WTC11 (cell line): ENCODE measurements at regions not wholly inside any gene's neighbourhood (a gene's known extent, or its start where the extent isn't known, plus 50 kb on each side); places are given as distances from the start of the nearest gene placed in this dataset.

ENCODE experiments used
- MYBL2 ChIP-seq: sonication (generic); formaldehyde crosslinking; IDR thresholded peaks from 2 replicates; pipeline ENCODE4 v1.8.1; 2023; ENCODE audit warnings: mild to moderate bottlenecking, moderate library complexity, missing genetic modification reagents
- TF ChIP-seq, protein P1 (sequence below): sonication (generic); formaldehyde crosslinking; IDR thresholded peaks from 2 replicates; pipeline ENCODE4 v1.8.1; 2022; ENCODE audit warnings: missing genetic modification reagents, borderline replicate concordance
- TF ChIP-seq, protein P2 (sequence below): fragments of 250-450 bp; sonication (Bioruptor Pico); conservative IDR thresholded peaks from 2 replicates; pipeline ENCODE4 v1.9.0; 2021; ENCODE audit warnings: mild to moderate bottlenecking

DNA sequence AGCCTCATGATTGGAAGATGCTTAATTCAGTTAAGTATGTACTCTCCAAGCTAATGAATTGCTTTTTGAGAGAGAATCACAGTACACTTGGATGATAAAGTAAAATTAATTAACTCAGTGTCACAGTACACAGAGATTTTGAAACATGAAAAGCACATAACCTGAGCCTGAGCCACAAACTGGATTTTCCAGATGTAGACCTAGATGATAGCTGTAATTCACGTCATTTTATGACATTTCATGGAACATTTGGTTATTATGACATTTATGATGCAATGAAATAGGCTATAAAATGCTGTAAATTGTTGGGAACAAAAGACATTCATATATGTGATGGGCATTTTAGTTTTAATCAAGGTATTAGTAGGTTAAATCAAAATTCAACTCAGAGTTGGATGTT lies 983.7 kb downstream of the STPG2 start:
- no peak for TF ChIP-seq MYBL2
- TF ChIP-seq, protein P1, sequence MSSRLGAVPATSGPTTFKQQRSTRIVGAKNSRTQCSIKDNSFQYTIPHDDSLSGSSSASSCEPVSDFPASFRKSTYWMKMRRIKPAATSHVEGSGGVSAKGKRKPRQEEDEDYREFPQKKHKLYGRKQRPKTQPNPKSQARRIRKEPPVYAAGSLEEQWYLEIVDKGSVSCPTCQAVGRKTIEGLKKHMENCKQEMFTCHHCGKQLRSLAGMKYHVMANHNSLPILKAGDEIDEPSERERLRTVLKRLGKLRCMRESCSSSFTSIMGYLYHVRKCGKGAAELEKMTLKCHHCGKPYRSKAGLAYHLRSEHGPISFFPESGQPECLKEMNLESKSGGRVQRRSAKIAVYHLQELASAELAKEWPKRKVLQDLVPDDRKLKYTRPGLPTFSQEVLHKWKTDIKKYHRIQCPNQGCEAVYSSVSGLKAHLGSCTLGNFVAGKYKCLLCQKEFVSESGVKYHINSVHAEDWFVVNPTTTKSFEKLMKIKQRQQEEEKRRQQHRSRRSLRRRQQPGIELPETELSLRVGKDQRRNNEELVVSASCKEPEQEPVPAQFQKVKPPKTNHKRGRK = no peak
- TF ChIP-seq, protein P2, sequence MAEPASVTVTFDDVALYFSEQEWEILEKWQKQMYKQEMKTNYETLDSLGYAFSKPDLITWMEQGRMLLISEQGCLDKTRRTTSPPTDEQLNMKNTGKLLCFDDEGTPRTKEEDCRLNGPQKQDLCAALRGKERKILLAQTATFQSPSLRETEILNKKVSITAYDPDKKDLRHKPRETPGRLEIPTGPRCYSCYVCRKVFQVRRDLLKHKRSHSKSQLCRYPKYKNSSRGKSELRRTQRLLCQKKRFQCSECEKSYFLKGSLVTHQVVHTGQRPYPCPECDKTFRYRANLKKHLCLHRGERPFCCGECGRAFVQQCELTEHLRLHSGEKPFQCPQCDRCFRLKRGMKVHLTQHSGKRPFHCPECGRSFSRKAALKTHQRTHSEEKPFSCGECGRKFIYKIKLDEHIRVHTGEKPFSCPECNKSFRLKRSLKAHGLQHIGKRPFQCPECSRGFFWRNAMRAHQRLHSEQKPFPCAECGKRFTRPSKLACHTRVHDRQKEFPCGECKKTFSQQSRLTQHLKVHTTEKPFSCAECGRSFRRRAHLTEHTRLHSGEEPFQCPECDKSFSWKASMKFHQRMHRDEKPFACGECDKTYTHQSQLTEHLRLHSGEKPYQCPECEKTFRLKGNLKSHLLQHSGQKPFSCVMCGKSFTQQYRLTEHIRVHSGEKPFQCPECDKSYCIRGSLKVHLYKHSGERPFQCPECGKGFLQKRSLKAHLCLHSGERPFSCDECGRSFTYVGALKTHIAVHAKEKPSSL = no peak
